SK-N-SH treated with all-trans-retinoic acid at 6 μM for 48 hours (cell line): ENCODE measurements at regions not wholly inside any gene's neighbourhood (a gene's known extent, or its start where the extent isn't known, plus 50 kb on each side); places are given as distances from the start of the nearest gene placed in this dataset.

Experiments
- ATAC-seq: fragments of 200-7000 bp; cut with Tn5 transposase; 3 replicates; pipeline ENCODE4 v1.9.1; 2020; ENCODE audit warnings: mild to moderate bottlenecking, moderate library complexity
- ARNTL ChIP-seq: fragments of 450-650 bp; formaldehyde crosslinking; IDR thresholded peaks from 2 replicates; pipeline ENCODE4 v1.5.0; 2020; ENCODE audit warnings: low read depth, mild to moderate bottlenecking, moderate library complexity, borderline replicate concordance
- BACH2 ChIP-seq: fragments of 250-450 bp; sonication (Bioruptor Pico); IDR thresholded peaks from 2 replicates; pipeline ENCODE4 v1.9.0; 2021; ENCODE audit warnings: mild to moderate bottlenecking, borderline replicate concordance
- CREB5 ChIP-seq: fragments of 250-450 bp; sonication (Bioruptor Pico); IDR thresholded peaks from 2 replicates; pipeline ENCODE4 v1.5.1; 2020; ENCODE audit warnings: low read depth, mild to moderate bottlenecking, moderate library complexity
- CSRNP3 ChIP-seq: fragments of 250-450 bp; sonication (Bioruptor Pico); IDR thresholded peaks from 2 replicates; pipeline ENCODE4 v1.5.1; 2021; ENCODE audit warnings: mild to moderate bottlenecking, moderate library complexity
- ISL1 ChIP-seq: fragments of 250-450 bp; sonication (Bioruptor Pico); IDR thresholded peaks from 2 replicates; pipeline ENCODE4 v2.1.2; 2022; ENCODE audit warnings: mild to moderate bottlenecking, moderate library complexity
- OSR1 ChIP-seq: fragments of 250-450 bp; sonication (Bioruptor Pico); IDR thresholded peaks from 2 replicates; pipeline ENCODE4 v1.8.0; 2022; ENCODE audit warnings: moderate library complexity, mild to moderate bottlenecking, inconsistent platforms
- POU6F1 ChIP-seq: fragments of 250-450 bp; sonication (Bioruptor Pico); IDR thresholded peaks from 2 replicates; pipeline ENCODE4 v1.8.0; 2021; ENCODE audit warnings: low read depth, mild to moderate bottlenecking, moderate library complexity, borderline replicate concordance
- PPARA ChIP-seq: fragments of 250-450 bp; sonication (Bioruptor Pico); IDR thresholded peaks from 2 replicates; pipeline ENCODE4 v1.5.0; 2020; ENCODE audit warnings: mild to moderate bottlenecking, borderline replicate concordance
- RARB ChIP-seq: fragments of 250-450 bp; sonication (Bioruptor Pico); IDR thresholded peaks from 2 replicates; pipeline ENCODE4 v1.8.0; 2021; ENCODE audit warnings: mild to moderate bottlenecking, moderate library complexity
- SNAI2 ChIP-seq: fragments of 250-450 bp; sonication (Bioruptor Pico); IDR thresholded peaks from 2 replicates; pipeline ENCODE4 v1.5.0; 2020; ENCODE audit warnings: mild to moderate bottlenecking, moderate library complexity
- TCF4 ChIP-seq: fragments of 250-450 bp; sonication (Bioruptor Pico); IDR thresholded peaks from 2 replicates; pipeline ENCODE4 v1.8.0; 2021; ENCODE audit warnings: mild to moderate bottlenecking, moderate library complexity, borderline replicate concordance
- TOX ChIP-seq: fragments of 250-450 bp; sonication (Bioruptor Pico); IDR thresholded peaks from 2 replicates; pipeline ENCODE4 v1.8.0; 2021; ENCODE audit warnings: mild to moderate bottlenecking, moderate library complexity, borderline replicate concordance
- TSHZ2 ChIP-seq: fragments of 250-450 bp; sonication (Bioruptor Pico); IDR thresholded peaks from 2 replicates; pipeline ENCODE4 v1.5.0; 2020; ENCODE audit warnings: mild to moderate bottlenecking, moderate library complexity
- ZC3H10 ChIP-seq: fragments of 250-450 bp; sonication (Bioruptor Pico); IDR thresholded peaks from 2 replicates; pipeline ENCODE4 v1.5.1; 2021; ENCODE audit warnings: mild to moderate bottlenecking, moderate library complexity
- ZFP3 ChIP-seq: fragments of 250-450 bp; sonication (Bioruptor Pico); IDR thresholded peaks from 2 replicates; pipeline ENCODE4 v1.5.0; 2020; ENCODE audit warnings: mild to moderate bottlenecking, moderate library complexity
- ZNF565 ChIP-seq: fragments of 450-650 bp; formaldehyde crosslinking; conservative IDR thresholded peaks from 2 replicates; pipeline ENCODE4 v1.5.0; 2020; ENCODE audit warnings: low read depth, mild to moderate bottlenecking, moderate library complexity
- ZNF70 ChIP-seq: fragments of 450-650 bp; formaldehyde crosslinking; IDR thresholded peaks from 2 replicates; pipeline ENCODE4 v1.5.0; 2020; ENCODE audit warnings: mild to moderate bottlenecking, moderate library complexity
- ZNF8 ChIP-seq: fragments of 450-650 bp; formaldehyde crosslinking; IDR thresholded peaks from 2 replicates; pipeline ENCODE4 v1.5.0; 2020; ENCODE audit warnings: mild to moderate bottlenecking, moderate library complexity

GRCh38 chr17:54418467-54418866 lies 482.2 kb upstream of the TOM1L1 start:
- no peak for ATAC-seq
- TF ChIP-seq ISL1 (CRISPR knock-in tag) (no peak), ZFP3 (CRISPR knock-in tag) (no peak), ZC3H10 (CRISPR knock-in tag) (no peak), BACH2 (CRISPR knock-in tag) (no peak), TSHZ2 (no peak), ZNF70 (CRISPR knock-in tag) (no peak)

- no peak for ATAC-seq
Observed at GRCh38 chr17:54425671-54426070, 475.0 kb upstream of the TOM1L1 start.

GRCh38 chr17:54426296-54426886 lies 474.3 kb upstream of the TOM1L1 start:
- ATAC-seq, result no peak
- TF ChIP-seq ISL1 (CRISPR knock-in tag) (no peak), ZNF565 (CRISPR knock-in tag) (no peak), SNAI2 (no peak), POU6F1 (CRISPR knock-in tag) (no peak), TSHZ2 (no peak), ZNF8 (CRISPR knock-in tag) (no peak), PPARA (CRISPR knock-in tag) (no peak), TCF4 (CRISPR knock-in tag) (no peak), TOX (CRISPR knock-in tag) (no peak), RARB (no peak)

More at GRCh38 chr17:54425671-54426070, 475.0 kb upstream of the TOM1L1 start:
- no peak for TF ChIP-seq ARNTL (CRISPR knock-in tag)
- no peak for TF ChIP-seq TOX (CRISPR knock-in tag)
- TF ChIP-seq CSRNP3, result no peak
- TF ChIP-seq POU6F1 (CRISPR knock-in tag), result no peak
- no peak for TF ChIP-seq OSR1 (CRISPR knock-in tag)
- TF ChIP-seq ZC3H10 (CRISPR knock-in tag), result no peak
- TF ChIP-seq ZNF565 (CRISPR knock-in tag), result no peak
- no peak for TF ChIP-seq CREB5 (CRISPR knock-in tag)
- no peak for TF ChIP-seq RARB
- no peak for TF ChIP-seq BACH2 (CRISPR knock-in tag)
- no peak for TF ChIP-seq SNAI2
- TF ChIP-seq ISL1 (CRISPR knock-in tag), result no peak
